ENCODE measurements at regions not wholly inside any gene's neighbourhood (a gene's known extent, or its start where the extent isn't known, plus 50 kb on each side); places are given as distances from the start of the nearest gene placed in this dataset.

GRCh38 chr1:105492921-105493320, 1563.6 kb upstream of the PRMT6 start:
- Histone ChIP-seq H3K4me3 (no peak overlapping the region), H3K27ac (no peak overlapping the region), H3K4me1 (no peaks in the 10 kb centered on the region), H3K36me3 (no peaks in the 10 kb centered on the region), H3K9me3 (no peaks in the 10 kb centered on the region), H3K27me3 (no peaks in the 10 kb centered on the region)
- TF ChIP-seq, protein P1, sequence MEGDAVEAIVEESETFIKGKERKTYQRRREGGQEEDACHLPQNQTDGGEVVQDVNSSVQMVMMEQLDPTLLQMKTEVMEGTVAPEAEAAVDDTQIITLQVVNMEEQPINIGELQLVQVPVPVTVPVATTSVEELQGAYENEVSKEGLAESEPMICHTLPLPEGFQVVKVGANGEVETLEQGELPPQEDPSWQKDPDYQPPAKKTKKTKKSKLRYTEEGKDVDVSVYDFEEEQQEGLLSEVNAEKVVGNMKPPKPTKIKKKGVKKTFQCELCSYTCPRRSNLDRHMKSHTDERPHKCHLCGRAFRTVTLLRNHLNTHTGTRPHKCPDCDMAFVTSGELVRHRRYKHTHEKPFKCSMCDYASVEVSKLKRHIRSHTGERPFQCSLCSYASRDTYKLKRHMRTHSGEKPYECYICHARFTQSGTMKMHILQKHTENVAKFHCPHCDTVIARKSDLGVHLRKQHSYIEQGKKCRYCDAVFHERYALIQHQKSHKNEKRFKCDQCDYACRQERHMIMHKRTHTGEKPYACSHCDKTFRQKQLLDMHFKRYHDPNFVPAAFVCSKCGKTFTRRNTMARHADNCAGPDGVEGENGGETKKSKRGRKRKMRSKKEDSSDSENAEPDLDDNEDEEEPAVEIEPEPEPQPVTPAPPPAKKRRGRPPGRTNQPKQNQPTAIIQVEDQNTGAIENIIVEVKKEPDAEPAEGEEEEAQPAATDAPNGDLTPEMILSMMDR (IDR thresholded peaks at IDR 0.05) = no peak
- ATAC-seq (no peak), DNase-seq (no peak)
- intact Hi-C loops (cut with DNase I) = no loop called here

GRCh38 chr1:105516068-105516467, 1540.4 kb upstream of the PRMT6 start:
- no peaks in the 10 kb centered on the region for H3K36me3 ChIP-seq
- TF ChIP-seq, protein P1 (IDR thresholded peaks at IDR 0.05) = no peak
- H3K9me3 ChIP-seq = no peaks in the 10 kb centered on the region
- H3K4me3 ChIP-seq = no peak overlapping the region
- H3K27ac ChIP-seq = no peak overlapping the region
- H3K27me3 ChIP-seq = no peaks in the 10 kb centered on the region
- intact Hi-C loops (cut with DNase I) = no loop called here
- ATAC-seq (no peak), DNase-seq (no peak)
- H3K4me1 ChIP-seq = no peaks in the 10 kb centered on the region

GRCh38 chr1:105533996-105534395, 1522.5 kb upstream of the PRMT6 start:
- H3K36me3 ChIP-seq = no peaks in the 10 kb centered on the region
- ATAC-seq (no peak), DNase-seq (no peak)
- H3K9me3 ChIP-seq = peaks cover 16% of the 10 kb centered on the region
- intact Hi-C loops (cut with DNase I) = no loop called here
- no peaks in the 10 kb centered on the region for H3K27me3 ChIP-seq
- H3K27ac ChIP-seq = no peak overlapping the region
- no peaks in the 10 kb centered on the region for H3K4me1 ChIP-seq
- no peak overlapping the region for H3K4me3 ChIP-seq
- TF ChIP-seq, protein P1 (IDR thresholded peaks at IDR 0.05) = no peak

DNA sequence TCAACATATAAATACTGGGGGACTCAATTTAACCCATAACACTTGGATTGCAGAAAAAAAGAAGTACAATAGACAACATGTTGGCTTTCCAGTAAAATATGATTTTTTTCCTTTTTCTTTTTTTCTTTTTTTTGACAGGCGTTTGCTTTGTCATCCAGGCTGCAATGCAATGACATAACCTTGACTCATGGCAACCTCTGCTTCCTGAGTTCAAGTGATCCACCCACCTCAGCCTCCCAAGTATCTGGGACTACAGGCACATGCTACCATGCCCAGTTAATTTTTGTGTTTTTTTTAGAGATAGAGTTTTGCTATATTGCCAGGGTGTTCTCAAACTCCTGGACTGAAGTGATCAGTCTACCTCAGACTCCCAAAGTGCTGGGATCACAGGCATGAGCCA, 1512.0 kb upstream of the PRMT6 start:
- no peak overlapping the region for H3K27ac ChIP-seq
- DNase-seq (no peak), ATAC-seq (no peak)
- TF ChIP-seq, protein P1 (IDR thresholded peaks at IDR 0.05) = no peak
- H3K36me3 ChIP-seq = no peaks in the 10 kb centered on the region
- no peaks in the 10 kb centered on the region for H3K9me3 ChIP-seq
- intact Hi-C loops (cut with DNase I) = no loop called here
- H3K27me3 ChIP-seq = no peaks in the 10 kb centered on the region
- H3K4me1 ChIP-seq = no peaks in the 10 kb centered on the region
- H3K4me3 ChIP-seq = no peak overlapping the region

GRCh38 chr1:105556266-105556665, 1500.2 kb upstream of the PRMT6 start:
- intact Hi-C loops (cut with DNase I) = no loop called here
- ATAC-seq (no peak), DNase-seq (no peak)
- no peaks in the 10 kb centered on the region for H3K27me3 ChIP-seq
- no peak overlapping the region for H3K4me3 ChIP-seq
- H3K4me1 ChIP-seq = no peaks in the 10 kb centered on the region
- H3K9me3 ChIP-seq = no peaks in the 10 kb centered on the region
- H3K27ac ChIP-seq = no peak overlapping the region
- TF ChIP-seq, protein P1 (IDR thresholded peaks at IDR 0.05) = no peak
- no peaks in the 10 kb centered on the region for H3K36me3 ChIP-seq

GRCh38 chr1:105558023-105558422, 1498.5 kb upstream of the PRMT6 start:
- DNase-seq = no peak
- TF ChIP-seq, protein P1 (IDR thresholded peaks at IDR 0.05) = no peak
- intact Hi-C loops (cut with DNase I) = no loop called here
- Histone ChIP-seq H3K27me3 (no peaks in the 10 kb centered on the region), H3K4me1 (no peaks in the 10 kb centered on the region), H3K9me3 (no peaks in the 10 kb centered on the region), H3K36me3 (no peaks in the 10 kb centered on the region), H3K4me3 (no peak overlapping the region), H3K27ac (no peak overlapping the region)
- no peak for ATAC-seq

All from upper lobe of right lung (tissue), 1 donor.